CD4-positive, alpha-beta T cell treated with Interleukin-15 for 1 hour (primary cell): ENCODE measurements at regions not wholly inside any gene's neighbourhood (a gene's known extent, or its start where the extent isn't known, plus 50 kb on each side); places are given as distances from the start of the nearest gene placed in this dataset.

ENCODE experiments used
- DNase-seq: peaks from one replicate; pipeline ENCODE4 v3.0.0-alpha.2; 2020

DNA sequence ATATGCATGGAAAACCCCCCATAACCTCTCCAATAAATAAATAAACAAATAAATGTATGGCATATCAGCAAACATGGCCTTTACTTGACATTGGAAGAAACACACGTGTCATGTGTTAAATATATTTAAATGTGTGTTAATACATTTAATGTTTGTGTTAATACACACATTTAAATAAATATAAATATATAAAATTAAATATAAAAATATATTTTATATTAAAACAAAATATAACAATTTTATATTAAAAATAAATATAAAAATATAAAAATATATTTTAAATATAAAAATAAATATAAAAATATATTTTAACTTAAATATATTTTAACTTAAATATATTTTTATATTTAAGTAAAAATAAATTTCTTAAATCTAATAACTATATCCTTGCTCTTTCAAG is 187.6 kb upstream of the CXXC4 start:
- DNase-seq, result no peak

DNA sequence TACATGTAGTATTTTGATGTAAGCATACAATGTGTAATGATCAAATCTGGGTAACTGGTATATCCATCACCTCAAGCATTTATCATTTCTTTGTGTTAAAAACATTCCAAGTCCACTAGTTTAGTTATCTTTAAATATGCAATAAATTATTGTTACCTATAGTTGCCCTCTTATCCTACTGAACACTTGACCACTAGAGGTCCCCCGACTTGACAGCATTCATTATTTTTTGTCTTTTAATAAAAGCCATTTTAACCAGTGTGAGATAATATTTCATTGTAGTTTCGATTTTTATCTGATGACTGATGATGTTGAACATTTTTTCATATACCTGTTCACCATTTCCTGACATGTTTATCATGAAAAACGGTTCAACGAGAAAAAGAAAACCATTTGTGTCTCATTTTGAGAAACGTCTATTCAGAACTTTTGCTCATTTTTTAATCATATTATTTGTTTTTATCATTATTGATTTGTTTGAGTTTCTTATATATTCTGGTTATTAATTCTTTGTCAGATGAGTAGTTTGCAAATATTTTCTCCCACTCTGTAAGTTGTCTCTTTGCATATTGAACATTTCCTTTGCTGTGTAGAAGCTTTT is 199.0 kb upstream of the CXXC4 start:
- DNase-seq, result no peak

DNA sequence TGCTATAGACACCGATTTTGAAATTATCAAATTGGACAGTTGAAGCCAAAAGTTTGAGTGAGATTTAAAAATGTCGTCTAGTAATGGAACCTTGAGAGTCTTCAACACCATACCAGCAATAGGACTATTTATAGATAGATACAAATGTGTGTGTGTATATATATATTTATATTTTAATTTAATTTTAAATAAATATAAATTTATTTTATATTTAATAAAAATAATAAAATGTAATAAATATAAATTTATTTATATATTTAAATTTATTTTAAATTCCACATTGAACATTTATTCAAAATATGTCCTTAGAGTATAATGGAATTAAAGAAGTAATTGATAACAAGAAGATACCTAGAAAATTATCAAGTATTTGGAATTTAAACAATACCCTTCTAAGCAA is 221.9 kb upstream of the CXXC4 start:
- no peak for DNase-seq

DNA sequence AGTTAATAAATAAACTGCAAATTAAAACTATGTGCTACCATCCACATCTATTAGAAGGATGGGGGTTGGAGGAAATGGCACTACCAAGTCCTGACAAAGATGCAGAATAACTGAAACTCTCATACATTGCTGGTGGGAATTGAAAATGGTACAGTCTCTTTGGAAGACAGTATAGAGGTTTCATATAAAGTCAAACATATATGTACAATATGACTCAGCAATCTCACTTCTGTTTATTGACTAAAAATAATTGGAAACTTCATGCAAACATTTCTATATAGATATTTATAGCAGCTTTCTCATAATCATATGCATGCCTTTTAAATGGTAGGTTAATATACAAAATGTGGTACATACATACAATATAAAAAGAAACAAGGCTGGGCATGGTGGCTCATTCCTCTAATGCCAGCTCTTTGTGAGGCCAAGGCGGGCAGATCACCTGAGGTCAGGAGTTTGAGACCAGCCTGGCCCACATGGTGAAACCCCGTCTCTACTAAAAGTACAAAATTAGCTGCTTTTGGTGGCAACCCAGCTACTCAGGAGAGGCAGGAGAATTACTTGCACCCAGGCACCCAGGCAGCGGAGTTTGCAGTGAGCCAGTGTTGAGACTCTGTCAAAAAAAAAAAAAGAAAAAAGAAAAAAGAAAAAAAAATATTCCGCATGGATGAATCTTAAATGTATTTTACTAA is 225.0 kb upstream of the CXXC4 start:
- no peak for DNase-seq

DNA sequence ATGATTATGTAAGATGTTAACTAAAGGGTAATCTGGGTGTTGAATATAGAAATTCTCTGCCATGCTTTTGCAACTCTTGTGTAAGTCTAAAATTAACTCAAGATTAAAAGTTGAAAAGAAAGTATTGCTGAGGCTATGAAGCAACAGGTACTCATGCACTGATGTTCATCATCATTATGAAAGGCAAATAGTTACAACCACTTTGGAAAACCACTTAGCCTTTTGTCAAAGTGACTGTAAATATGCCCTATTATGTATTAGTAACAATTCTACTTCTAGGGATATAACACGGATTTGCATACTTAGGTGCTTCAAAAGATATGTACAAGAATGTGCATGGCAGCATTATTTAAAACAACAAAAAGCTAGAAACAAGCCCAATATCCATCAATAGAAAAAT is 227.8 kb upstream of the CXXC4 start:
- DNase-seq, result no peak

DNA sequence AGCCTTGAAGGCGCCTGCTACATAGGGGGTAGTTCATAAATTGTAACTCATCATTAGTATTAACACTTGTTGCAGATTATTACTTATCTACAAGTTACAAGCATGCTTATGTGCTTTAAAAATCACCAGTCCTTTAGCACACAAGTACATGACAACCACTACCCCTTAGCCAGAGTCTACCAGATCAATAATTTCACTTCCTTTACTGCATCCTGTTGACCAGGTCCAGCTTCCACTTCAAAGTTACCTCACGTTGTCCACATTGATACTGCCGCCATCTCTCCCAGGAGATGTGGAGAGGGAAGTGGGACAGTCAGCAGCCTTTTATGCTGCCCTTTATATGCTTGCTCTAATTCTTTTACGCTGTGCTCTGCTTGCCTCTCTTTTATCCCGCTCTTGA is 231.3 kb upstream of the CXXC4 start:
- DNase-seq, result no peak

DNA sequence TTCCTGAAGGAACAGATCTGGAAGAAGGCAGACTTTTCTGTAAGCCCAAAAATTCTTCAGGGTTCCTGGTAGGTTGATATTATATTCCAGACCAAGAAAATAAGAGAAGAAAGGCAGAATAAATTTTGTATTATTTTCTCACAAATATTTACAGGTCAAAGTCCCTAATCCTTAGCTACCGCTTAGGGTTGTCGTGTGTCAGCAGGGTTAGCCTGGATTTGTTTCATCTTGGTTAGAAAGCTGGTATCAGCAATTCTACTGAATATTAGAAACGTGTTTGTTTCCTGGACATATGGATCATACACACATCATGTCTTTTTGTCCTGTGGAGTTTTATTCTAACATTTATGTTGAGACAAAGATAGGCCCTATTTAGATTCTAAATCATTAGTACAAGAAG is 232.9 kb upstream of the CXXC4 start:
- DNase-seq, result no peak

DNA sequence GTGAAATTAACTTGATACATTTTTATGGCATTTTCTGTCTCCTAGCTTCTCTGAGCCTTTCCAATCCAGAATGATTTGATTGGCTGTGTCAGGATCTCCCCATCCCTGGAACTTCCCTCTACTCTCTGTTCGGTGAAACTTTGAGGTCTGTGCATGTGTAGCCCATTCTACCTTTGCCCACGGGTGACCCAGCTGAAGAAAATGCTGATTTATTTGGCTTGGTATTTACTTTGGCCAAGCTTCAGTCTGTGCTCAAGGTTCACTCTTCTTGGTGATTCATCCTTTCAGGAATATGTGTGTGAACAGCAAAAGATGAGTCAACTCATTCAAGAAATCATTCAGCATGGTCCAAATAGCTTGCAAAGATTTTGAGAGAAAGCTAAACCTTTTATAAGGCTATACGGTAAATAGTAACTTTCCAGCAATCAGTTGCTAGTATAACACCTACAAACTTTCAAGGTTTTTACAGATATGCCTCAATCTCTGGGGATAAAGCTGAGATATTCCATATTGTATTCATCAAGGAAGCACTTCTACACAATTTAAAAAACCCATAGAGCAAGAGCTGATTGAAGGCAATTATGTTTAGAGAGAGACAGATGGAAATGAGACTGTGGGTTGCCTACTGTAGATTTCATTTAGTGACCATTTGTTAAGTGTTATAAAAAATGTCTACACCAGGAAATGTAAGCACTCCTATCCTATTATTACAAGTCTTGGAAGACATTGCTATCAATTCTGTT is 233.9 kb upstream of the CXXC4 start:
- no peak for DNase-seq

DNA sequence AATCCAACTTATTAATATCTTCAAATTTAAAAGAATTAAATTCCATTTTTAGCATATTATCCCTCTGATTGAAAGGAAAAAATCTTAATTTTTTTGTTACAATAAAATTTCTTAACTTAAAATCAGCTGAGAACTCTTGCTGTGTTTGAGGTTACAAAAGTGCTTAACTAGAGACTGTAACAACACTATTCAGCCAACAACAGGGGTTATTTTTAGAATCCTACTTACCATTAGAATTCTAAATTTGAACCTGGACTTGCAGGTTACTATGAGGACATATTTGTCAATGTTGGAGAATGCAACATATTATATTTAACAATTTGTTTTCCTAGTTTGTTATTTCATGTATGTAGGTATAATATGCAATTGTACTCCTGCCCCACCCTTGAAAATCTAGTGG is 238.1 kb upstream of the CXXC4 start:
- DNase-seq, result no peak

DNA sequence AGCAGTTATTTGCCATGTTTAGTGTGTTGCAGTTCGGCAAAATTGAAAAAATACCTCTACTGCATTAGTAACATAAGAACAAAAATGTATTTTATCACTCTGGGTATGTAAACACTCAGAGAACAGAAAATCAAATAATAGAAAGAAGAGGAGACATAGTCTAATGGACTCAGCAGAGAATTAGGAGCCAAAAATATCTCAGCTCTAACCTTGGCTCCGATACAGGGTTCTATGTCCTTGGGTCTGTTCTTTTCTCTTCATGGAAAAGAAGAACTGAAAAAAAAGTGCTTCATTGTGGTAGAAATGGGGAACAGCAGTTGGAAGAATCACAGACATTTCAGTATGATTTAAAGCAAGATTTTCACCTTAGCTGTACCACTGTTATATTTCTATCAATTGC is 240.5 kb upstream of the CXXC4 start:
- no peak for DNase-seq

DNA sequence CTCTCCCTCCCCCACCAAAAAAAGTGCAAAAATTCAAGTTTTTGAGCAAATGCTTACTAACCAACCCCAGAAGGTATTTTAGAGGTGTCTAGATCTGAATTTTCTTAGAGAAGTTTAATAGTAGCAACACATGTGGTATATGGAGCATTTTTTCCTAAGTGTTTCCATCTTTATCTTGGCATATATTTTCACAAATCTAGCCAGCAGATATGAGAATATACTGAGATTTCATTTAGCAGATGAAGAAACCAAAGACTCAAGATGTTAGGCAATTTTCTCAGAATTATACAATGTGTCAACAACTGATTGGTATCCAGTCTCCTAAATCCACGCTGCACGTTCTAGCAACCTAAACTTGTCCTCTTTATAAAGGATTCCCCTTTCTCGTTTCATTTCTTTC is 245.5 kb upstream of the CXXC4 start:
- no peak for DNase-seq

DNA sequence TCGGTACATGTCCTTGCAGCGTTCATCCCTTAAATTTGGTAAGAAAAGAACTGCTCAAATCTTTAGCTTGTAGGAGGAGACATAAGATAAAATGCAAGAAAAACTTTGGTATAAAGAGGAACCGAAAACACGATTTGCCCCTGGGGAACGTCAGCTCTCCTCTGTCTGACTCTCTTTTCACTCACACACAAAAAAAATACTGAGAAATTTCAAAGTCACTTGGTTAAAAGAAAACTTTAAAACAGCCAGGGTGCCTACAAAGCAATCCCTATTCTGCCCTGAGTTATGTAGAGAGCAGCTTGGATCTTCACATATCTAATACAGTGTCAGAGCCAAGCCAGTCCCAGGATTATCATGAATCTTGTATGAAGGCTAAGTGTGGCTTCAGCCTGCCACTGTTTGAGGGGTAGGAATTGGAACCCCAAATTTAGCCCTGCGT is 248.5 kb upstream of the CXXC4 start:
- DNase-seq, result no peak

DNA sequence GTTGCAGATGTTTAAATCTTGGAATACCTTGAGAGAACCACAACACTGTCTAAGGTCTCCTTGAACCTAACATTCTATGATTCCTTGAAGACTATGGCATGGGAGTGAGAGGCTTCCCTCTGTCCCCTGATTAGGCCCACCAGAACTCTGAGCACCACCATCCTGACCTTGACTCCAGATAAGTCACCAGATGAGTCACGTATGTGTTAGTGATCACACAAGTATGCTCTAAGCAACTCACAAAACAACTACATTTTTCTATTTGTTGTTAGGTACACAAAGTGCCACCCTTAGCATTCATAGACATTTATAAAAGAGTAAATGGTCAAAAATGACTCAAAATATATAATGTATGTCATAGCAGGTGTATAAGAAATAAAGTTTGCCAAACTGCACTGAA is 252.9 kb upstream of the CXXC4 start:
- no peak for DNase-seq

DNA sequence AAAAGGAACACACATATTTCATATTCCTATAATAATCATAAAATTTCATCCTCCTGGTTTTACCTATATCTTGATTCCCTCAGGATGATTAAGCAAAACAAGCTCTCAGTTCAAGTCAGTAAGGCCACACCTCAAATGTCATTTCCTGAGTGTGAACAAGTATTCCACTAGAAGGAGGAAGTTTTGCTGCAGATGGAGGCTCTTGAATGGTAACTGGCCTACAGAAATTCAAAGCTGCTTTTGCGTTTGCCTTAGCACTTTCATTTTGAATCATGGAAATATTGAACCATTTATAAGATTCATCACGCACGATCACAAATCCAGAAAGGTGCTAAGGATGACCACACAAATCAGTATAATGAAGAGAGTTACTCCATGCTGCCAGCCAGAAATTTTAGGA is 254.4 kb upstream of the CXXC4 start:
- no peak for DNase-seq

DNA sequence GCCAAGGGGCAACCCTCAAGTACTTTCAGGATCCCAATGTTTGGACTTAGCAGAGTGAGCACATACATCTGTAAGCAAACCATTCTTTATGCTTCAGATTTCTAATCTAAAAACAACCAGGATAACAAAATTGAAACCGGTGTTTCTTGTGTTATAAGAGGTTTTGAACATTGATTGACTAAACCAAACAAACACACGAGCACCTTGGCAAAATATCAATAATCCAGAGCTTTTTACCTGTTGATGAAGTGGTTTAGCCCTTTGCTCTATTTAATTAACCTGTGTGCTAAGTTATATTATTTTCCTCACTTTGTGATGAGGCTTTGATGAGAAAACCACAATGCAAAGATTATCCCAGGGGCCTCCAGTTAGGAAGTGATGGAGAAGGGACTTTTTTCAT is 255.3 kb upstream of the CXXC4 start:
- DNase-seq, result no peak

DNA sequence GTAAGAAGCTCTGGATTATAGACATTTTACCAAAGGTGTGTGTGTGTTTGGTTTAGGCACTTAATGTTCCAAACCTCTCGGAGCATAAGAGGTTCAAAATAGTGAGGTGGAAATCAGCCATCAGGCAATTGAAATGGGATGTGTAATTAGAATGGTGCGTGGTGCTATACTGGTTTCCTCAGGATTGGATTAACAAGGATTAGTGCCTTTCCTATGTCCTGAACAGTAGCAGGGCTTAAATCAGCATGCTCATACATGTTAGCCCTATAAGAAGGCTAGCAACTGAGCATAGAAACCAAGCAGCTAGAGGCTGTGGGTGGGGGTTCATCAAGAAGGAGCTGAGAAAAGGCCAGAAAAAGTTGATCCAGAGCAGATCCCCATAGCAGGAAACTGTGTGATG is 256.8 kb upstream of the CXXC4 start:
- DNase-seq, result no peak

DNA sequence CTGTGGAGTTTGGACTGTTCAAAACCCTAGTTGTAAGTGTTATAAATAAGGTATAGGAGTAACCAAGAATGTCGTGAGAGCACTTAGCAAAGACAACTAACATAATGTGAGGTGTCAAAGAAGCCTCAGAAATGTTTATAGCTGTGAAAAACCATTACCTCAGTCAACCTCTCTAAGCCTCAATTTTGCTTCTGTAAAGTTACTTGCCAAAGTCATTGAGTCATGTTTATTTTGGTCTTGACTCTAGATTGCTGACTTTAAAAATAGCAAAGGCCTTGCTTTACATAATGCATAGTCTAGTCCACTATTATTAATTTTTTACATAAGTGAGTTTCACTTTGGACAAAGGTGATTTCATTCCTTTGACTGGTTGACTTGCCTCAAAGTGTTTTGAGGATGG is 257.6 kb upstream of the CXXC4 start:
- DNase-seq, result no peak

DNA sequence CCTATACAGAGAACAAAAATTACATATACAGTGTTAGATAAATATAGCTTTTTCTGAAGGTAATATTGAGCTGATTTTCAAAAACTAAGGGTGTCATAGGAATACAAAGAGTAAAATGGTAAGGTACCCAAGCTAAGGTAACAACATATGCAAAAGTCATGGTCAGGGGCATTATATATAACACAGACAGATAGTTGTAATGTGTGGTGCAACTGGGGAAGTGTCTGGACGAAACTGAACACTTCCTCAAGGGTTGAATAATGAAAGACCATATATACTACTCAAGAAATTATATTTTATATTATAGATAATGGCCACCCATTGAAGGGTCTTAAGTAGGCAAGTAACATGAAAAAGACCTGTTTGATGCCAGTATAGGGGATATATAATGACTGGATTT is 262.1 kb upstream of the CXXC4 start:
- DNase-seq, result no peak

DNA sequence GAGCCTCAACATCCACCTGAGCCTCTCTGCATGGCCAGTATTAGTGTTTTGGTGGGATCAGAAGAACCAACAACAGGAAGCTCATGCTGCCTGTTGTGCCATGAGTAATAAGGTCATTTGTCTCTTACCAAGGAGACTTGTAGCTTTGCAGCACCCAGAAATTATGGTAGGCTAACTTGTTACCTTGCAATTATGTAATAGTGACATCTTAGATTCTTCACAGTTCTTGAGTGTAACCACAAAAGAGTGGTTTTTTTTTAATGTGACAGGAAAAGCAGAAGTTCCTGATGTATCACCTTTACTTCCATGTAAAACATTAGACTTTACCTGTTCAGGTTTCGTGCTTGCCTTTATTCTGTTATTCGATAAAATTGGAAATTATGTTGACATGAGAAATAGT is 263.9 kb upstream of the CXXC4 start:
- DNase-seq, result no peak

DNA sequence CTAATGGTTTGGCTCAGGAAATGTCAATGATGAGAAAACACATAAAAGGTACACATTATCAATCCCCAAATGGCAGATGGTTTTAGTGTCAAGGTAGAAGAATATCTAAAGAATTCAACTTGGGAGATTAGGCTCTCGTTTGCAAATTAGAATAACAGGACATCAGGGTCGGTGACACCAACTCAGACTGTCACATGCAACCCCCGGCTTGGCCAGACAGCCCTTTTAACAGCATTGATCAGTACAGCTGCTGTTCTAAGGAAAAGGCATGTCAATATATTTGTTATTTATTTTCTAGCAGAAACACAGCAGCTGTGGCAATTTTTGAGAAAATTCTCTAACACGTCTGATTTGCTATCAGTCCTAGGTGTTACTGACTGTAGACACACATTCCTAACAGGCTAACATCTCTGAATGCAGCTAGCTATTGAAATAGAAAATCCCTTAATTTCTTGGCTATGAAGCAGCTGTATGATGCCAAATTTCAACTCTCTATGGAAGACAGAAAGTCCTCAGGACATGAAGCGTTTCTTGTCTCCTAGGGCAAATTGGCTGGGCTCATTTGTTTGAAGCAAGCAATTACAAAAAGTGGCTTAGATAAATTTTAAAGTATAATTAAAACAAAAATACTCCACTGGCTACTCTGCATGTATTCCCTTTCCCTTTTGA is 269.0 kb upstream of the CXXC4 start:
- no peak for DNase-seq

DNA sequence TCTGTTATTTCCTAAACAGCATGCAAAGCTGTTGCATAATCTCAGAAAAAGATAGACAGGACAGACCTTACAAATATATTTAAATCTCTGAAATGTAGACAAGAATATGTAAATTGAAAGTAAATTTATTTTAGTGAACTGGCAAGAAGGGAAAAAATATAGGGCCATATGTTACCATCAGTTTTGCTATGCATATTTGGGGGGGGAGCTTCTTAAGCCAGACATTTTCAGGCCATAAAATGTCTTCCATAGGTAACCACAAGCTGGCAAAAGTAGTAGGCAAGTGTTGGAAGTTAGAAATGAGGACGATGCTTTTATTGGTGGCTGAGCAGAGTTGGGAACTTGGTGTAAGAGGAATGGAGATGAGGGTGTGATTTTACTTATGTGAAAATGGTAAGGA is 272.0 kb upstream of the CXXC4 start:
- no peak for DNase-seq

DNA sequence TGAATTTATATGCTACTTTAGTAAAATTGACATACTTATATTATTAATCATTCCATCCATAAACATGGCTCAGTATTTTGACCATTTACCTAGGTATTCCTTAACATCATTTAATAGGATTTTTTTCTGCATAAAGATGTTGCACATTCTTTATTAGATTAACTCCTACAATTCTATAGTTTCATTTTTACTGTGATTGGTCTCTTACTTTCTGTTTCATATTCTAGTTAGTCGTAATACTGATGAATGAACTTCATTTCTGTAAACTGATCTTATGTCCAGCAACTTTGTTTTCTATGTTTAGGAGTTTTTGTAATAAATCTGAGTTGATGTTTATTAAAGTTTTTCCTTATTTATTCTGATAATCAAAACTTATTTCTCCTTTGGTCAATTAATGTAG is 278.2 kb upstream of the CXXC4 start:
- no peak for DNase-seq

DNA sequence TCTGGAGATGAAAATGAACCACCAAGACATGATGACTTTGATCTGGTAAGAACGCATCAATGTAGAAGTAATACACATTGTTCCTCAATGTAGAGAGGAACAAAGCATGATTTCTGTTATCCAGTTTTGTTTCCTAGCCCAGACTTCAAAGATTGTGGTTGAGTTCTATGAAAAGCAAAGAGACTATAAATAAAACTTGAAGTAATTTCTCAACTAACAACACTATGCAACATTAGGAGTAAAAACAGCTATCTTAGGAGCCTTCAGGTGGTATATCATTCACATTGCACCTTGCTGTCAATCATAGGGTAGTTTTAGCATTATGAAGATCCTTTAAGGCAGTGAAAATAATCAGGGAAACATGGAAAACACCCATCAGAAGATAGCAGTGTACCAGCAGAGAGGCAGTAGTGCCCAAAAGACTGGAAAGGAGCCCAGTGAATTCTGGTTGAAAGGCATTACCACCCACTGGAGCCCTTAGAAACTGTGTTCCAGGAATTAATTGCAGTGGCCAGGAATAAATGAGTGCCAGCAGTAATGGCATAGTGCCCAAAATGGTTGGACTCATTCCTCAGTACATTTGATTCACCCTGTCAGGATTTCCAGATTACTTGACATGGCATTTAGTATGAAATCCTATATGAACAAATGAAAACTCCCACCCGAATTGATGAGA is 300.7 kb upstream of the CXXC4 start:
- no peak for DNase-seq
